NCI-H2107 treated with DMSO at 0.1 percent for 48 hours (cell line): ENCODE measurements at regions not wholly inside any gene's neighbourhood (a gene's known extent, or its start where the extent isn't known, plus 50 kb on each side); places are given as distances from the start of the nearest gene placed in this dataset.
"Not testable (repeated sequence)": the region's sequence is repeated elsewhere in the genome, so short reads cannot be mapped to it uniquely, and the experiment has no call there.

Experiments used
- DNase-seq: peaks from one replicate; lab custom pipeline; 2025; ENCODE audit not compliant: unreplicated experiment; lab: John Stamatoyannopoulos, UW

DNA sequence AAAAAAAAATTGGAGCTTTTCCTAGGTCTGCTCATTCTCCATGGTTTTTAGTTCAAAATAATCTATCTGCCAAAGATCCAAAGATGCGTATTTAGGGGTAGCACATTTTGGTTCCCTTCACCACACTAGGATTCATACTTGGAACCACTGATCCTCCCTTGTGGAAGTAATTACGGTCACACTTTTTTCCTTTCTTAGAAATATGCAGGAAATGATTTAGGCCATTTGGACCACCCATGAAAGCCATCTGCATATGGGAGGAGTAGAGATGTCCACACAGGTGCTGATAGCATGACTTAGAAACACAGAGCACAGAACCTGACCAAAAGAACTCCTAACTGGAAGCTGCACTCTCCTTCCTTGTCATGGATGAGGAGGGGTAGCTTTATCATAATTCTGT lies 105.9 kb upstream of the RAI14 start:
- no peak for DNase-seq

DNA sequence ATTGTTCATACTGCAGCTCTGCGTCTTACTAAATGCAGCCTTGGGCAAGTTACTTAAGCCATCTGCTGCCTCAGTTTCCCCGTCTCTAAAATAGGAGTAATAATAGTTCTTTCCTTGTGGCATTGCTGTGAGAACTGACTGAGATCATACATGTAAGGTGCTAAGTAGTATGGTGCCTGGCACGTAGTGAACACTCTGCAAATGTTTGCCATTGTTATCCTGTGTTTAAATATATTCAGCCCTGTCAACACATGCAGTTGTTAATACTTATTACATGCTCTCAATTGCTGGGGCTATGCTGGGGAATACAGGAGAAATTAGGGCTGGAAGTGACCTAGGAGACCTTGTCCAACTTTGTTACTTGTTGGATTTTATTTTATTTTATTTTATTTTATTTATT lies 105.2 kb upstream of the RAI14 start:
- DNase-seq = no peak

DNA sequence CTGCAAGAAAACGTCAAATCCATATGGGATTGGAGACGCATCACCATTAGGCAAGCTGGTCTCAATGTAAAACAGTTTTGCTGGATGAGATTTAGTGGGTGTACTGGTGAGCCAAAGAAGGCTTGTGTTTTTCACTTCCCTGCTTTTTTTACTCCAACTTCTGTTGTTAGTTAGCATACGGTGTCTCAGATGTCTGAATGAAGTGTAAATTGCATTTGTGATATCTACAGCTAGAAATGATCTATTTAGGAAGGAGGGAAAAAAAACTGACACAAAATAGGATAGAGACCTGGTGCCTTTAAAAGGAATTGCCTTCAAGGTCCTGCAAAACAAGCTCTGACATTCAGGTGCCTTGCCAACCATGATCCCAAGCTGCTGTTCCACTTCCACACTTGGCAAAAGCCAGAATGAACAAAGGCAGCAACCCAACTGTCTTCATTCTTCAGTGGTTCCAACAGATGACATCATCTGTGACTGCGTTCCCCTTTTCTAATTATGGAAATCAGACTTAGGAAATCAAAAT lies 104.2 kb upstream of the RAI14 start:
- DNase-seq = no peak

DNA sequence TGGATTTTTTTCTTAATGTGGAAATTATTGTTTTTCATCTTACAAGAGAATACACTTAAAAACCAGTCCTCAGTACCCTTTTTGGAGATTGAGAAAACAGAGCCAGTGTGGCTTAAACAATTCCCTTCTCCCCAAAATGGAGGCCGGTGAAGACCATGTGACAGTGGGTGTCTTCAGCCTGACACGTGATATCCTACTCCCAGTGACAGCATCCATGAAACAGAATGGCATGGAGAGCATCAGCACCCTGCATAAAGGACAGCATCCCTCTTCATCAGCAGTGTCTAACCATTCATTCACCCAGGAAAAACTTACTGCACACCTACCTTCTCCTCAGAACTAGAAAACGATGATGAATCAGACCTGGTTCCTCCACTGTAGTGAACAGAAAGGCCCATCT lies 103.4 kb upstream of the RAI14 start:
- no peak for DNase-seq

DNA sequence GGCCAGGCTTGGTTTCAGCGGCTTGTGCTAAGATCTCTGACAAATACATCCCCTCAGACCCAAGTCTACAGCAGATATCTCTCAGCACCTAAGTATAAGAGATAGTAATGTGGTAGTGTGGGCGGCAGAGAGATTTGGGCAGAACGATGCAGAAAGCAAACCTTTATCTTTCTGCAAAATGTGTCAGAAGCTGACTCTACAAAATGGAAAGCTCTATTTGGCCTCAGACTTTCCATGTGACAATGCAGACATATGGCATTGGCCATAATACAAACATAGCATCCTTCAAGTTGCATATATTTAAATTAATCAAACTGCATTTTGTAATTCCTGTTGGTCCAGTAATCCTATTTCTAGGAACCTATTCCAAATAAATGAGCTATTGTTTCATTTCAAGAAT lies 102.5 kb upstream of the RAI14 start:
- DNase-seq = no peak

DNA sequence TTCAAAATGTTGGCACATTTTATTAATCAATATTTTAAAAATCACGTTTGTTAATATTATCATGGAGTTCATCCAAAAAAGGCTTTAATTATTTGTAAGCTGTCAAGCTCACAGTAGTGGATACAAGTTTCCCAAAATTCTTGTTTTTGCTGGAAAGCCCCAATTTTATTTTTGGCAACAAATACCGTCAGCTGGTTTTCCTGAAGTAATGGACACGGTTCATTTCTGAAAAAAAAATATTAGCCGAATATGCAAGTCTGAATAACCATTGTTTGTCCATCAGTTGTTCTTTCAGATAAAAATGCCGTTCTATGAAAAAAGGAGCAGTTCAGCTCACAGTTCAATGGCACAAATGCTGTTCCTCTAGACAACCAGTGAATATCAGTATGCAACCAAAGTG lies 101.5 kb upstream of the RAI14 start:
- no peak for DNase-seq

DNA sequence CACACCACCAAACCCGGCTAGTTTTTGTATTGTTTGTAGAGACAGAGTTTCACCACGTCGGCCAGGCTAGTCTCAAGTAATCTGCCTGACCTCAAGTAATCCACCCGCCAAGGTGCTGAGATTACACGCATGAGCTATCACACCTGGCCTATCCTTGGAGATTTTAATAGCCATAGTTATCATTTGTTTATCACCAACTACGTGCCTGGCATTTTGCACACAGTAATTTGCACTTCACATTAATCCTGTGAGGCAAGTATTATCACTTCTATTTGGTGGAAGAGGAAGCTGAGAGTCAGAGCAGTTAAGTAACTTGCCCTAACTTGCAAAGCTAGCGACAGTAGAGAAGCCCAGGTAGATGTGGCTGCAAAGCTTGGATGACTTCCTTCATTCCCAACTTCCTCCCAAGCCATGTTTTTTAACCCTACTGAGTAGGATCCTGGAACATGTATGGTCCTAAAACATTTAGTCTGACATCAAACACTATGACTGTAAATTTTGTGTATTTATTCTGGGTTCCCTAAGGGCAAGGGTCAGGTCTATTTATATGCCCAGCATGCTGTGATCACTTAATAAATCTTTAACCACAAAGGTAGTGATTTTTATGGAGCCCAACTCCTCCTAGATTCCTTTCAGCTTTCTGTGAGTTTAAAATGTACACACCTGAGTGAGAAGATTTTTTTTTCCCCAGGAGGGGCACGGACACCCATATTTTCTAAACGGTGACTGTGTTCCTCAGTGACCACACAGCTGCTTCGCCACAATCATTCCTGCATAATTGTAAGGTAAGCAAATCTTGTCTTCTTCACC lies 100.2 kb upstream of the RAI14 start:
- DNase-seq = no peak

DNA sequence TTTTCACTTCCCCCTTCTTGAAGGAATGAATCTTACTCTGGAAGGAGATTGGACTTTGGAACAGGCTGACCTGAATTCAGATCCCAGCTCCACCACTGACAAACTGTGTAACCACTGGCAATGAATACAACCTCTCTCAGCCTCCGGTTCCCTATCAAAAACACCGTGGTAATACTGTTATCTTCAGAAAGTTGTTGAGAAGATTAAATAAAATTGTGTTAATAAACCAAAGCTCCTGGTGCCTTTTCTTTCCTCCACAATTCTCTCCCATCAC lies 99.7 kb upstream of the RAI14 start:
- DNase-seq = no peak

DNA sequence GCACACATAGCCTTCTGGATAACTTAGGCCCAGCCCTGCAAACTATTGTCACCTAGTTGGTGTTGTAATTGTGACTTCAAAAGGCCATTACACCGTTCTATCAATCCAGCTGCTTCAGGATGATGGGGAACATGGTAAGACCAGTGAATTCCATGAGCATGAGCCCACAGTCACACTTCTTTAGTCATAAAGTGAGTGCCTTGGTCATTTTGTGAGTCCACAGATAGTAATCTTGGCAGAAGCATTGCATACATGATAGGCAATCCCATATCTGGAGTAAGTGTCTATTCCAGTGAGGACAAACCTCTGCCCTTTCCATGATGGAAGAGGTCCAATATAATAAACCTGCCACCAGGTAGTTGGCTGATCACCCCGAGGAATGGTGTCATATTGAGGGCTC lies 94.5 kb upstream of the RAI14 start:
- DNase-seq = not testable (repeated sequence)

DNA sequence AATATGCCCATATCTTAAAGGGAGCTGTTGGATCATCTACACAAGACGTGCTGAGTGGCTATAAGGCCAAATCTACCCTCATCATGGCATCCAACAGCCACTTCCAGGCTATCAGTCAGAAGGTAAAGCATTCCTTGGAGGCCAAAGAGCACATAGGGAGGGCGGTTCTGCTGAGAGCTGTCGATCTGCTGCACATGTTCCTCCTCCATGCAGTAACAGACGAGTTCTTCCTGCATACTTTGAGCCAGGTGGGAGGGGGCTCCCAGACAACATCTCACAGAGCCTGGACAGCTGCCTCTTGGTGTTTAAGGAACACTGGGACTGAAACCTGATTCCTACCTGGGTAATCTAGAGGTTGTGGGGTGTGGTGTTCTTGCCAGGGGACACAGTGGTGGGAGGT lies 93.3 kb upstream of the RAI14 start:
- DNase-seq = no peak

DNA sequence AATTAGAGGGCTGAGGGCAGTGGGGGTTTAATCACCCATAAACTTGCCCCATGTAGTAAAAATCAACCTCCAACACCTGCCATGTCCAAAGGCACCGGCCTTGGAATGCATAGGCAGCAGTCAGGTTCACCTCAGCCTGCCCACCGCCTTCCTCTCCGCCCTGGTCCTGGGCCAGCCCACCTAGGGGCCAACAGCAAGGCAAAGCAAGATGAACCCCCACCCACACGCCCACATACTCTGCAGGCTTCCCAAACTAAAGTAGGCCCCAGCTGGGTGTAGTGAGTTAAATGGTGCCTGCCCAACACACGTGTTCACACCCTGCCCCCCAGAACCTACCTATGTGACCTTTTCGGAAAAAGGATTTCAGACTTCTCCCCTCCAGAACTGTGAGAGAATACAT lies 92.9 kb upstream of the RAI14 start:
- no peak for DNase-seq

DNA sequence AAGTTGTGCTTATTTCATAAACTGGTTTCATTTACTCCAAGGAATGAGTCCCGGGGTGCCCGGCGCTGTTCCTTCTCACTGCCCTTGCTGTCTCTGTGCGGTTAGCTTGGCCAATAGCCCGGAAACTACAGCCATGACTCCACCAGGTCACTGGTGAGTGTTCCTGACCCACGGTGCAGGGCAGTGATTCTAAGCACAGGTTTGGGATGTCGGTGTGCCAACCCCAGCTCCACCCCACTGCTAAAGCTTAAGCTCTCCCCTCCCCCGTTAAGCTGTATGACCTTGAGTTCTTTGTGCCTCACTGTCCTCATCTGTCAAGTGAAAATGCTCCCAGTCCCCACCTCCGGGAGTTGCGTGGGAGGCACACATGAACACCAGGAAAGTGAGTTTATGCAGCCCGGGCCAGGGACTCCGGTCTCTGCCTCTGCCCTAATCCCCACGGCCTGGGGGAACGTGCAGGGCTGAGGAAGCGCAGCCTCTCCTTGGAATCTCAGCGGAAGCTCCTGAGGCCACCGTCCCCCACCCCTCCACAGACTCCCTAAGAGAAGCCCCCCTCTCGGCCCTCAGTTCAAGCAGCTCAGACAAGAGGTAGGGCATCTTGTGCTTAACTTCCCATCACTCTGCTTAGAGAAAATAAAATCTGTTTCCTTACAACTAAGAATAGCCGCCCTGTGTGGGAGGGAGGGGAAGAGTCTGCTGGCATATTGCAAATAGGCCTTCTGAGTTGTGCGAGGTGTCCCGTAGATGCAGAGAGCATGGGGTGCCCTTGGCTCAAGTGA lies 92.0 kb upstream of the RAI14 start:
- DNase-seq = no peak

DNA sequence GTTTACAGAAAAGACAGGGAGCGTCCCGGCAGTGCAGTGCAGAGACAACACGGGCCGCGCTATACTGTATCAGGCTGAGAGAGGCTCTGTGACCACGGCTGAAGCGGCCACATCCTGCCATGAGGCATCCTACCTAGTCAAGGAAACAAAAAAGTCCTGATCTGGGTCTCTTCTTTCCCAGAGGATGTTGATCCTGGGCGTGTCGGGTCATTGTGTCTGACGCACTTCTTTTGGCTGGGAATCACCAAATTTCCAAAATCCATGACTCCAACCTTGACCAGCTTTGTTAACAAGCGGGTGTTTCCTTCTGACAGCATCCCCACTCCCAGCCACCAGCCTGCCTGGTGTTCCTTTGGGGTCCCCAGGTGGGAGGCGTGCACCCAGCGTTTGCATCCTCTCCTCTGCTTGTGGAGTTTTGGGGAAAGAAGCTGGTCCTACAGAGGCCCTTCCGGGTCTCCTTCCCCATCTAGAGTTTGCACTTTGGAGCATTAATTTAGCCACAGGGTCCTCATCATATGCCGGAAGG lies 91.4 kb upstream of the RAI14 start:
- no peak for DNase-seq

DNA sequence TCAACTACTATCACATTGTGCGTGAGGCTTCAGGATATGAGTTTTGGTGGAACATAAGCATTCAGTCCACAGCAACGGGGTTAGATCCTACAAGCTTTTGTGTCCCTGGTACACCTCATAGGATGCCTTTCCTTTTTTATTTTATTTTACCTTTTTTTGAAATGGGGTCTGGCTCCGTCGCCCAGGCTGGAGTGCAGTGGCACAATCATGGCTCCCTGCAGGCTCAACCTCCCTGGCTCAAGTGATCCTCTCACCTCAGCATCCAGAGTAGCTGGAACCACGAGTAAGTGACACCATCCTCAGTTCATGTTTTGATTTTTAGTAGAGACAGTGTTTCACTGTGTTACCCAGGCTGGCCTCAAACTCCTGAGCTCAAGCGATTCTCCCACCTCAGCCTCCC lies 86.0 kb upstream of the RAI14 start:
- DNase-seq = no peak

DNA sequence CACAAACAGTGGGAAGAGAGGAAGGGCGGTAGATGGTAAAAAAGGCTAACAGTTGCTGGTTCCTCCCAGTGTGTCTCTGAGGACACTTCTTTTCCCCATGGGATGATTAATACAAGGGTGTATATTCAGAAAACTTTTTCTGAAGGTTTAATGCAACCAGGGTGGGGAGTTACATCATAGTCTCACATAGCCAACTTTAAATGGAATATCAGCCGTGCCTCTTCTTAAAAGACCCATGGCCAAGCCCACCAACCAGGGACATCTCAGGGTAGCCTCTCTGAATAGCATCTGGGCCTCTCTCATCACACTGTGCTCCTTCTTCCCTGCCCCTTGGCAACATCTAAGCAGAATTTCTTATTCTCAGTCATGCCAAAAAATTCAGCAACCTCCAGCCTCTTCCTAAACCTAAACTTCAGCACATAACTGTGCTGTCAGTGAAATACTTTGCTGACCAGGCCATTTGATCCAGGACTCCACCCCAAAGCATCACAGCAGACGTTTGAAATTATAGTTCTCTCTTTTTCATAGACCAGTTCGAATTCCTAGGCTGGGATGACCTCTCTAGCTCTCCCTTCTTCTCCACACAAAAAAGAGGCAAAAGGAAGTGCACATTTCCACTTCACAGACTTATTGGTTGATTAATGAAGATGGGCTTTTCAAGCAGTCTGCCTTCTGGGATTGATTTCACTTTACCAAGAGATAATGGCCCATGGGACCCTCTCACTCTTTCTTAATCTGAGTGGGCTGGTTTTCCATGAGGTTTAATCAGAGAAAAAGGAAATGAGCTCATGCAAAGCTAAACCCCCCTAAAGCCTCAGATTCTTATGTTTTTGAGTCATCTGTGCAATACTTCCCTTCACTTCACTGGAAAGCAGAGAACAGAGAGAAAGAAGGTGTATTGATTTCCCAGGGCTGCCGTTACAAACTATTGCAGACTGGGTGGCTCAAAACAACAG lies 85.1 kb upstream of the RAI14 start:
- no peak for DNase-seq

DNA sequence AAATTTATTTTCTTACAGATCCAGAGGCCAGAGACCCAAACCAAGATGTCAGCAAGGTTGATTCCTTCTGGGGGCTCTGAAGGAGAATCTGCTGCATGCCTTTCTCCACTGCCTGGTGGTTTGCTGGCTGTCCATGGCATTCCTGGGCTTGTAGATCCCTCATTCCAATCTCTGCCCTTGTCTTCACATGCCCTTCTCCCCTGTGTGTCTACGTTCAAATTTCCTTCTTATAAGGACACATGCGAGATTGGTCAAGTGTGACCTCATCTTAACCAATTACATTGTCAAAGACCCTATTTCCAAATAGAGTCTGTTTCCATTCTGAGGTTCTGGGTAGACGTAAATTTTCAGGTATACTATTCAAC lies 84.5 kb upstream of the RAI14 start:
- no peak for DNase-seq

DNA sequence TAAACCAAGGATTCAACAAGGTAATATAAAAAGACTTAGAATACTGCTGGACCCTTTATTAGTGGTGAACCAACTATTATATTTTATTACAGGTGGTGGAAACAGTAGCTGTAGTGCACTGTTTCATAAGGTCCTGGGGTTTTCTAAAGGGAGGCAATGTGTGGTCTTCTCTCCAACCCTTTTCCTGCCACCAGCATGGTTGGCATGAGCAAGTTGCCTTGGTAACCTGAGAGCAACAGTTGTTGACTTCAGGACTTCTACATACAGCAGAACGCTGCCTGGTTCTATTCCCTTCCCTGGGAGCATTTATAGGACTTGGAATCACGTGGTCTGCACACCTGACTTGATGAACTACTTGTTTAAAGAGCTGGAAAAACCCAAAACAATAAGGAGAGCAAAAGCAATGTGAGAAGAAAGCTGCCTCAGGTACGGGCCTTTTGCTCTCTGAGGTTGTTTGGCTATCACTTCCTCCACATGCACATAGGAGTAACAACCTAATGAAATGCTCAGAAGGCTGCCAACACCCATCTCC lies 81.1 kb upstream of the RAI14 start:
- no peak for DNase-seq

DNA sequence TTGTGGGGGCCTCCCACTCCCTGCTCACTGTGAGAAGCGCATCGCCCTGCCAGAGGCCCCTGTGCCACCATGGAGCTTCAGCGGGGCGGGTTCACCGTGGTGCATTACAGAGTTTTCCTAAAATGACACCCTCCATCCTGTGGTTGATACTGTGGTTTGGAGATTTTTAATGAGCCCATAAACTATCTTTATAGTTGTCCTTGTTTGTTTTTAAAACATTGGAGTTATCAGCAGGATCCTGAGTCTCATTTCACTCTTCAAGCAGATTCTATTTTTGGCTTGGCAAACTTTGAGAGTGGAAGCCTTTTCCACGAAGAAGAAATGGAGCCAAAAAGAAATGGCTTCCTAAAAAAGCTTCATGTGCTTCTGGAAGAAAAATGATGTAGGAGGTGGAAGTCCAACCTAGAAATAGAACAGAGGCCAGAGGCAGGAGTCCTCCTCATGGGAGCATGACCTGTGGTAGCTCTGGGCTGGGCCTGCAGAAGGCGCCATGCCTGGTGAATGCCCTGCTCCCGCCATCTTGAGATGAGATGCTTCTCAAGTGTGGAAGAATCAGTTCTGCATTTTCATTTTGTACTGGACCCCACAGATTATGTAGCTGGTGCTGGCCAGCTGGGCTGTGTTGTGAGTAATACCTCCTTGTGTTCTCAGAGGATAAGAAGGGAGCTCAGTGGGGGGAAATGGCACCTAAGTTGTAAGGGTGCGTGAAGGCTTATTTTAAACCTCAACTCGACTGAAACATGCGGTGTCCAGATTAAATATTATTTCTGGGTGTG lies 79.0 kb upstream of the RAI14 start:
- no peak for DNase-seq

DNA sequence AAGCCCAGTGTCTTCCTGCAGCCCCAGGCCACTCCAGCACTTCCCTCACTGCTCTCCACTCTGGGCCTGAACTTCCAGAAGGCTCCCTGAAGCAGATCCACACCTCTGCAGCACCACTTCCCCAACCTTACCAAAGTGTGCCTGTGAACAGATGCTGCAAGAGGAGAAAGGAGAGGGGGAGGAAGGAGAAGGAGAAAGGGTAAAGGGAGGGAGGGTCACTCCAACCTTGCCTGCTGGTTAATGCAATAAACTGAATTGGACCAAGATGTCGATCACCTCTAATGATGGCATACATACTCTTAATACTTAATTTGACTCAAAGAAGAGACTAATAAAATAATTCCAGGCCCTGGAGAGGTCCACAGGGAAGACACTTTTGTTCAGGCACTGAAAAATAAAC lies 77.2 kb upstream of the RAI14 start:
- no peak for DNase-seq

DNA sequence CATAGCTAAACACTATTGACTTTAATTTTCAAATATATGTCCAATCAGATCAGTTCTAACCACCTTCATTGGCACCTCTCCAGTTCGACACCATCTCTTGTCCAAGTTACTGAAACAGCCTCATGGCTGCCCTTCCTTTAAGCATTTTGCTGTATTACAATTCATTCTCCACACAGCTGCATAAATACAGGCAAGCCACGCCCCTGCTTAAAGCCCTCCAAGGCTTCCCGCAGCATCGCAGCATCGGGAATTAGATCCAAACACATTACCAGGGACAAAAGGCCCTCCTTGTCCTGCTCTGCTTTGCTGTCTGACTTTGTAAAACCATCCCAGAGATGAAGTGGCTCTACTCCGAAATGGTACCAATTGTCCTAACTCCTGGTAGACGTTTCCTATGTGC lies 75.1 kb upstream of the RAI14 start:
- DNase-seq = no peak
